Adrenal gland (tissue), 9 donors: ENCODE measurements at regions not wholly inside any gene's neighbourhood (a gene's known extent, or its start where the extent isn't known, plus 50 kb on each side); places are given as distances from the start of the nearest gene placed in this dataset.

ENCODE experiments used
- DNase-seq, 7 donors: peaks; one replicate each; pipeline ENCODE4 v3.0.0-alpha.2; 2019 to 2020
- H3K27ac ChIP-seq, 5 donors: fragments of 200-600 bp; sonication (generic) in 4 of 5; 1 replicate in 3 of 5; 2 replicates in 2 of 5; pipeline versions ENCODE4 v1.5.1 to v1.8.0; 2016 to 2020; ENCODE audit warnings: mild to moderate bottlenecking in 1 of 5
- H3K27me3 ChIP-seq: fragments of 200-600 bp; 2 replicates; pipeline ENCODE4 v1.8.0; 2021
- H3K36me3 ChIP-seq, 2 donors: fragments of 200-600 bp; replicated peaks in 1 of 2; 1 replicate in 1 of 2; 2 replicates in 1 of 2; pipeline versions ENCODE4 v1.5.1 to v1.8.0; 2018 to 2022
- H3K4me1 ChIP-seq, 2 donors: fragments of 200-600 bp; replicated peaks in 1 of 2; 1 replicate in 1 of 2; 2 replicates in 1 of 2; pipeline versions ENCODE4 v1.5.1 to v1.8.0; 2018 to 2021
- H3K4me3 ChIP-seq, 4 donors: fragments of 200-600 bp; sonication (generic) in 3 of 4; one replicate each; pipeline ENCODE4 v1.5.1; 2016 to 2018
- H3K9me3 ChIP-seq, 3 donors: fragments of 200-600 bp; sonication (generic) in 1 of 3; replicated peaks in 1 of 3; 1 replicate in 2 of 3; 2 replicates in 1 of 3; pipeline versions ENCODE4 v1.5.1 to v1.8.0; 2016 to 2021
- POLR2A ChIP-seq, 2 donors: fragments of 450-650 bp; IDR thresholded peaks; one replicate each; pipeline ENCODE4 v1.6.1; 2017; ENCODE audit warnings: antibody characterized with exemption in 2 of 2, mild to moderate bottlenecking in 2 of 2, moderate library complexity in 1 of 2
- WGBS, 4 donors: extraction: QIAGEN DNeasy Blood & Tissue Kit in 2 of 4; methylation state at CpG; one replicate each; pipeline versions ENCODE4 v1.1.5 to v1.1.7; 2013 to 2017; 5-methylcytosine and 5-hydroxymethylcytosine counted together
- intact Hi-C, 2 donors: fragments of 100-400 bp; cut with DNase I; formaldehyde crosslinking; loops; one replicate each; pipeline versions ENCODE4 v1.14.1 to v1.15.0; 2022 to 2023
- TF ChIP-seq, protein P1 (sequence below), 6 experiments: fragments of 450-650 bp in 4 of 6; fragments of 200-600 bp in 2 of 6; sonication (generic) in 1 of 6; IDR thresholded peaks; 1 replicate in 5 of 6; 2 replicates in 1 of 6; pipeline versions ENCODE4 v1.5.1 to v1.8.0; 2016 to 2021; ENCODE audit warnings: antibody characterized with exemption in 6 of 6, mild to moderate bottlenecking in 2 of 6, moderate library complexity in 1 of 6
- donor health status: healthy with polysubstance abuse.
- donor health status: Bipolar disorder and iron deficiency.
- donor health status: DM: yes; HTN: yes; CAD: no.
- donor health status: DM: no; HTN: no; CAD: no.
- donor health status: DM: no; HTN: no; CAD: no.

- no peaks in the 10 kb centered on the region for H3K36me3 ChIP-seq
- no peaks in the 10 kb centered on the region for H3K9me3 ChIP-seq
- H3K4me3 ChIP-seq = no peak overlapping the region
- H3K27ac ChIP-seq = no peak overlapping the region
- DNase-seq = no peak
- intact Hi-C loops = no loop called here
- no peaks in the 10 kb centered on the region for H3K27me3 ChIP-seq
- no peaks in the 10 kb centered on the region for H3K4me1 ChIP-seq
- no peak for TF ChIP-seq POLR2A (IDR thresholded peaks at IDR 0.05)
- TF ChIP-seq, protein P1, sequence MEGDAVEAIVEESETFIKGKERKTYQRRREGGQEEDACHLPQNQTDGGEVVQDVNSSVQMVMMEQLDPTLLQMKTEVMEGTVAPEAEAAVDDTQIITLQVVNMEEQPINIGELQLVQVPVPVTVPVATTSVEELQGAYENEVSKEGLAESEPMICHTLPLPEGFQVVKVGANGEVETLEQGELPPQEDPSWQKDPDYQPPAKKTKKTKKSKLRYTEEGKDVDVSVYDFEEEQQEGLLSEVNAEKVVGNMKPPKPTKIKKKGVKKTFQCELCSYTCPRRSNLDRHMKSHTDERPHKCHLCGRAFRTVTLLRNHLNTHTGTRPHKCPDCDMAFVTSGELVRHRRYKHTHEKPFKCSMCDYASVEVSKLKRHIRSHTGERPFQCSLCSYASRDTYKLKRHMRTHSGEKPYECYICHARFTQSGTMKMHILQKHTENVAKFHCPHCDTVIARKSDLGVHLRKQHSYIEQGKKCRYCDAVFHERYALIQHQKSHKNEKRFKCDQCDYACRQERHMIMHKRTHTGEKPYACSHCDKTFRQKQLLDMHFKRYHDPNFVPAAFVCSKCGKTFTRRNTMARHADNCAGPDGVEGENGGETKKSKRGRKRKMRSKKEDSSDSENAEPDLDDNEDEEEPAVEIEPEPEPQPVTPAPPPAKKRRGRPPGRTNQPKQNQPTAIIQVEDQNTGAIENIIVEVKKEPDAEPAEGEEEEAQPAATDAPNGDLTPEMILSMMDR (IDR thresholded peaks at IDR 0.05) = no peak
Measured at GRCh38 chr10:55653531-55653930, 707.5 kb downstream of the ZWINT start.

GRCh38 chr10:55641601-55642000 is 719.5 kb downstream of the ZWINT start:
- Histone ChIP-seq H3K36me3 (no peaks in the 10 kb centered on the region), H3K4me3 (no peak overlapping the region), H3K4me1 (no peaks in the 10 kb centered on the region), H3K27ac (no peak overlapping the region), H3K9me3 (no peaks in the 10 kb centered on the region), H3K27me3 (no peaks in the 10 kb centered on the region)
- TF ChIP-seq POLR2A (IDR thresholded peaks at IDR 0.05) = no peak
- TF ChIP-seq, protein P1 (IDR thresholded peaks at IDR 0.05) = no peak
- no peak for DNase-seq
- WGBS, 4 donors = 31 to 79% (median 50%) methylated on average over 1 of the region's 1 CpG
- intact Hi-C loops = no loop called here

- Histone ChIP-seq H3K36me3 (no peaks in the 10 kb centered on the region), H3K27me3 (no peaks in the 10 kb centered on the region), H3K9me3 (no peaks in the 10 kb centered on the region), H3K4me3 (peak overlapping the region in 2 of 4 donors; percentile 39 to 42), H3K4me1 (no peaks in the 10 kb centered on the region), H3K27ac (peak overlapping the region; percentile 46 to 90 (median 84))
- peak; percentile 78 to 88 (median 82) for DNase-seq
- intact Hi-C loops = no loop called here
- TF ChIP-seq POLR2A (IDR thresholded peaks at IDR 0.05) = peak in 1 of 2 donors; percentile 69
- TF ChIP-seq, protein P1 (IDR thresholded peaks at IDR 0.05) = peak; percentile 62 to 93 (median 78)
- WGBS, 4 donors = 0 to 2% (median 1%) methylated on average over 7 to 49 of the region's 49 CpGs
Measured at GRCh38 chr10:55631071-55631654, 729.9 kb downstream of the ZWINT start.

DNA sequence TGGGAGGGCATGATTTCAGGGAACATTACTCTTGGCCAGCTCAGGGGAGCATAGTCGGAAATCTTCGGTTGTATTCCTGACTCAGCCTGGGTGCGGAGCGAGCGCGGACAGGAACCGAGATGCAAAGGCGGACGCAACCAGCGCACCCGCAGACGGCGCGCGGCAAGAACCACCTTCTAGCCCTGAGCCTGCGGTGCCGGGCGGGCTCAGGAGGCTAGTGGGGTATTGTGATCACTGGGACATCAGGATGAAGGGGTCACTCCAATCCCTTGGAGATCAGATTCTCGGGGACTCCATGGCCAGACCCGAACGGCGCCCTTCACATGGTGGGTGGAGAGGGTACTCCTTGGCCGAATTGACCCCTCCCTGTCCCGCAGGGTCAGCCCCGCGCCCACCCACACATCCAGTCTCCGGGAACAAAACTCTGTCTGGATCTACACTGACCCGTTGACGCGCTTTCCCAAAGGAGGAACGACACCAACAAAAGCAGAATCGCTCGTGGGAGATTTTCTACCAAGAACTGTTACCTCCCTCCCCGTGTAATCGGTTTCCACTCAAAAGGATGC is 730.5 kb downstream of the ZWINT start:
- no peaks in the 10 kb centered on the region for H3K4me1 ChIP-seq
- peak overlapping the region in 2 of 4 donors; percentile 39 to 42 for H3K4me3 ChIP-seq
- TF ChIP-seq, protein P1 (IDR thresholded peaks at IDR 0.05) = no peak
- peak in 1 of 2 donors; percentile 42 for TF ChIP-seq POLR2A (IDR thresholded peaks at IDR 0.05)
- peak; percentile 47 to 68 (median 66) for DNase-seq
- H3K9me3 ChIP-seq = no peaks in the 10 kb centered on the region
- peak overlapping the region; percentile 31 to 90 (median 84) for H3K27ac ChIP-seq
- intact Hi-C loops = no loop called here
- WGBS, 4 donors = 0 to 3% (median 1%) methylated on average over 7 to 35 of the region's 35 CpGs
- H3K36me3 ChIP-seq = no peaks in the 10 kb centered on the region
- no peaks in the 10 kb centered on the region for H3K27me3 ChIP-seq
